Neural progenitor cell (in vitro differentiated cells): ENCODE measurements at regions not wholly inside any gene's neighbourhood (a gene's known extent, or its start where the extent isn't known, plus 50 kb on each side); places are given as distances from the start of the nearest gene placed in this dataset.

ENCODE experiments used
- CTCF ChIP-seq: fragments of 200-600 bp; sonication (generic); IDR thresholded peaks from 2 replicates; pipeline ENCODE4 v1.5.1; 2017; ENCODE audit warnings: antibody characterized with exemption, mild to moderate bottlenecking
- EZH2 ChIP-seq: fragments of 200-600 bp; sonication (generic); IDR thresholded peaks from 2 replicates; pipeline ENCODE4 v1.6.1; 2017; ENCODE audit warnings: antibody characterized with exemption, mild to moderate bottlenecking, moderate library complexity
- EZH2phosphoT487 ChIP-seq: fragments of 200-600 bp; sonication (generic); IDR thresholded peaks from 2 replicates; pipeline ENCODE4 v1.6.1; 2017; ENCODE audit warnings: antibody characterized with exemption

- no peak for TF ChIP-seq CTCF
- TF ChIP-seq EZH2: no peak
- TF ChIP-seq EZH2phosphoT487: no peak
These were observed 1361.3 kb downstream of the UQCRFS1 start for GRCh38 chr19:27851543-27852060.
